Endothelial cell of umbilical vein (primary cell): ENCODE measurements at regions not wholly inside any gene's neighbourhood (a gene's known extent, or its start where the extent isn't known, plus 50 kb on each side); places are given as distances from the start of the nearest gene placed in this dataset.

ENCODE experiments used
- EZH2 ChIP-seq: IDR thresholded peaks from 2 replicates; pipeline ENCODE4 v1.6.1; 2012; ENCODE audit warnings: borderline replicate concordance, low read depth, mild to moderate bottlenecking, moderate library complexity, low read length, inconsistent platforms; ENCODE audit not compliant: severe bottlenecking
- FOS ChIP-seq: IDR thresholded peaks from 2 replicates; pipeline ENCODE4 v1.6.1; 2011; ENCODE audit warnings: mild to moderate bottlenecking, low read length, moderate library complexity, borderline replicate concordance; ENCODE audit not compliant: insufficient read depth
- GATA2 ChIP-seq: IDR thresholded peaks from 2 replicates; pipeline ENCODE4 v1.7.0; 2011; ENCODE audit warnings: low read depth, mild to moderate bottlenecking, moderate library complexity, mixed read lengths, low read length; ENCODE audit not compliant: insufficient read length, insufficient read depth
- JUN ChIP-seq: IDR thresholded peaks from 2 replicates; pipeline ENCODE4 v1.6.1; 2011; ENCODE audit warnings: borderline replicate concordance, low read depth; ENCODE audit not compliant: insufficient read length, insufficient read depth
- MAX ChIP-seq: IDR thresholded peaks from 2 replicates; pipeline ENCODE4 v1.6.1; 2011; ENCODE audit not compliant: insufficient read depth, insufficient read length
- MYC ChIP-seq: IDR thresholded peaks from one replicate; pipeline ENCODE4 v1.6.1; 2011; ENCODE audit warnings: mild to moderate bottlenecking, low read depth, low read length
- POLR2A ChIP-seq: IDR thresholded peaks from 2 replicates; pipeline ENCODE4 v1.6.1; 2012; ENCODE audit warnings: low read depth, mild to moderate bottlenecking, control low read depth, low read length
- POLR2AphosphoS5 ChIP-seq: IDR thresholded peaks from 2 replicates; pipeline ENCODE4 v1.6.1; 2012; ENCODE audit warnings: low read depth, mild to moderate bottlenecking, control low read depth, low read length, moderate library complexity; ENCODE audit not compliant: insufficient read depth
- TF ChIP-seq, protein P1 (sequence below), 2 donors: IDR thresholded peaks; 1 replicate in 1 of 2; 2 replicates in 1 of 2; pipeline ENCODE4 v1.5.1; 2011; ENCODE audit warnings: low read length in 2 of 2, mild to moderate bottlenecking in 2 of 2, moderate library complexity in 2 of 2, control low read depth in 1 of 2, inconsistent platforms in 1 of 2, low read depth in 1 of 2; ENCODE audit not compliant: insufficient read depth in 1 of 2; ENCODE audit errors: extremely low read depth in 1 of 2

- TF ChIP-seq, protein P1, sequence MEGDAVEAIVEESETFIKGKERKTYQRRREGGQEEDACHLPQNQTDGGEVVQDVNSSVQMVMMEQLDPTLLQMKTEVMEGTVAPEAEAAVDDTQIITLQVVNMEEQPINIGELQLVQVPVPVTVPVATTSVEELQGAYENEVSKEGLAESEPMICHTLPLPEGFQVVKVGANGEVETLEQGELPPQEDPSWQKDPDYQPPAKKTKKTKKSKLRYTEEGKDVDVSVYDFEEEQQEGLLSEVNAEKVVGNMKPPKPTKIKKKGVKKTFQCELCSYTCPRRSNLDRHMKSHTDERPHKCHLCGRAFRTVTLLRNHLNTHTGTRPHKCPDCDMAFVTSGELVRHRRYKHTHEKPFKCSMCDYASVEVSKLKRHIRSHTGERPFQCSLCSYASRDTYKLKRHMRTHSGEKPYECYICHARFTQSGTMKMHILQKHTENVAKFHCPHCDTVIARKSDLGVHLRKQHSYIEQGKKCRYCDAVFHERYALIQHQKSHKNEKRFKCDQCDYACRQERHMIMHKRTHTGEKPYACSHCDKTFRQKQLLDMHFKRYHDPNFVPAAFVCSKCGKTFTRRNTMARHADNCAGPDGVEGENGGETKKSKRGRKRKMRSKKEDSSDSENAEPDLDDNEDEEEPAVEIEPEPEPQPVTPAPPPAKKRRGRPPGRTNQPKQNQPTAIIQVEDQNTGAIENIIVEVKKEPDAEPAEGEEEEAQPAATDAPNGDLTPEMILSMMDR (IDR thresholded peaks at IDR 0.05; ENCODE audit: extremely low read depth in 1 of 2, insufficient read depth in 1 of 2, low read depth in 1 of 2, low read length in 2 of 2): no peak
- TF ChIP-seq EZH2 (no peak), POLR2AphosphoS5 (no peak), POLR2A (no peak), FOS (no peak), MAX (no peak), MYC (no peak), GATA2 (no peak), JUN (no peak)
Observed at GRCh38 chr9:94443032-94443722, 111.7 kb upstream of the PCAT7 start.
